ENCODE measurements at regions not wholly inside any gene's neighbourhood (a gene's known extent, or its start where the extent isn't known, plus 50 kb on each side); places are given as distances from the start of the nearest gene placed in this dataset.
"Not testable (repeated sequence)": the region's sequence is repeated elsewhere in the genome, so short reads cannot be mapped to it uniquely, and the experiment has no call there.

DNA sequence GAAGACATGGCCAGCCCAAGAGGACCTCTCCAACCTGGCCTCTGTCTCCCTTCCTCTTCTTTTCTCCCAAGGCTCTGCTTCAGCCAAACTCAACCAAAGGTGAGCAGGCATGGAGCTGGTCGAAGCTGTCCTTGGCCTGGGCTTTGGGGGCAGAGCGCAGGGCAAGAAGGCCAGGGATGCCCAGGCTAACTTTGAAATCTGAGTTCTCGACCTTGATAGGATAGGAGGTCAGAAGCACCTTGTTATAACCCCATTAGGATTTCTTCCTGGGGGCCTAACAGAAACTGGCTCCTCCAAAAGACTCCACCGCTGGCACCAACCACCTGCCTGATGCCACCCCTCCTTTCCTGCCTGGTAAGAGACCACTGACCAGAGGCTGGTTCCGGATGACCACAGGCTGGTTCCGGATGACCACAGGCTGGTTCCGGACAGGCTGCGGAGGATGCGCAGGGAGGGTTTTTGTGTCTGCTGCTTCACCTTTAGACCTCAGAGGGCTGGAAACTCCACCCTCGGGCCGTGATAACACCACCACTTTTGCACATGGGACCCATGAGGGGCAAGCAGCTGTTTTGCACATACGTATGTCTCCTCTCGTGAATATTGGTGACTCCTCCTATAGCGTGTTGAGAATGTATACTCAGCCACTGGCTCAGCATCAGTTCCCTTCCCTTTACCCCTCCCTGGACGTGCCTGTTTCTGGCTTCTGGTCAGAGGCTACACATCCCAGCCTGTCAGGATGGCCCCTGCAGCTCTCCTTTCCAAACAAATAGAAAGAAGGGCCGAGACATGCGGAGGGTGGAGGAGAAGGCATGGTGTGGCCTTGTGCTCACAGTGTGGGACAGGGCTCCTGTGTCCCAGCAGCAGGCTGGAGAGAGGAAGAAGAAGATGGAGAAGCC, 140.1 kb downstream of the DNAJB6 start:
- no peak for DNase-seq (ENCODE audit: low read depth)
- TF ChIP-seq, protein P1, sequence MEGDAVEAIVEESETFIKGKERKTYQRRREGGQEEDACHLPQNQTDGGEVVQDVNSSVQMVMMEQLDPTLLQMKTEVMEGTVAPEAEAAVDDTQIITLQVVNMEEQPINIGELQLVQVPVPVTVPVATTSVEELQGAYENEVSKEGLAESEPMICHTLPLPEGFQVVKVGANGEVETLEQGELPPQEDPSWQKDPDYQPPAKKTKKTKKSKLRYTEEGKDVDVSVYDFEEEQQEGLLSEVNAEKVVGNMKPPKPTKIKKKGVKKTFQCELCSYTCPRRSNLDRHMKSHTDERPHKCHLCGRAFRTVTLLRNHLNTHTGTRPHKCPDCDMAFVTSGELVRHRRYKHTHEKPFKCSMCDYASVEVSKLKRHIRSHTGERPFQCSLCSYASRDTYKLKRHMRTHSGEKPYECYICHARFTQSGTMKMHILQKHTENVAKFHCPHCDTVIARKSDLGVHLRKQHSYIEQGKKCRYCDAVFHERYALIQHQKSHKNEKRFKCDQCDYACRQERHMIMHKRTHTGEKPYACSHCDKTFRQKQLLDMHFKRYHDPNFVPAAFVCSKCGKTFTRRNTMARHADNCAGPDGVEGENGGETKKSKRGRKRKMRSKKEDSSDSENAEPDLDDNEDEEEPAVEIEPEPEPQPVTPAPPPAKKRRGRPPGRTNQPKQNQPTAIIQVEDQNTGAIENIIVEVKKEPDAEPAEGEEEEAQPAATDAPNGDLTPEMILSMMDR (IDR thresholded peaks at IDR 0.05; ENCODE audit: low read depth, low read length, missing control alignments) = no peak
- no peak overlapping the region for H3K4me3 ChIP-seq (ENCODE audit: low read depth, low read length)

DNA sequence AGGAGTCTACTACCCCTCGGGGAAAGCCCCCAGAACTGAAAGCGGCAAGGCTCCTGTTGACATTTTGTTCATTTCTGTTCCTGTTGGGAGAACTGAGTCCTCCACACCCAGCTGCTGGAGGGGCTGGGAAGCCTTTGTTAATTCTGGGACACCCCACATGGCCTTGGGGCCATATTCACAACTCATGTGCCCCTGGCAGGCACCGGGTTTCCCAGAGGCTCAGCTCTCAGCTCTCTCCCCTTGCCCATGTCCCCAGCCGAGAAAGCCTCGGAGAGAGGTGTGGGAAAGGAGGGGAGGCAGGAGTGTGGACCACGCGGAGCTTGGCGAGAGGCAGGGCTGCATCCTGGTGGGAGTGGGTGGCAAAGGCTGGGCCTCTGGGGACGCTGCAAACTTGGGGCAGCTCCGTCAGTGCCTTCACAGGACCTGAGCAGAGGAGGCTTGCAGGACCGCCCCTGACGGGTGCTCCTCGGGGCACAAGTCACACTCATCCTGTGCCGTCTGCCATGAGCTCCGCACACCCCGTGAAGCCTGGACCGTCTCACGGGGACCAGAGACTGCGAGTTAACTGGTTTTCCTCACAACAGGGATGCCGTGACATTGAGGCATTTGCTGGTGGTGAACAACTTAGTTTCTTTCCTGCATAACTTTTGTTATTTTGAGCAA, 140.9 kb downstream of the DNAJB6 start:
- TF ChIP-seq, protein P1 (IDR thresholded peaks at IDR 0.05; ENCODE audit: low read depth, low read length, missing control alignments) = no peak
- H3K4me3 ChIP-seq (ENCODE audit: low read depth, low read length) = no peak overlapping the region
- DNase-seq (ENCODE audit: low read depth) = no peak

DNA sequence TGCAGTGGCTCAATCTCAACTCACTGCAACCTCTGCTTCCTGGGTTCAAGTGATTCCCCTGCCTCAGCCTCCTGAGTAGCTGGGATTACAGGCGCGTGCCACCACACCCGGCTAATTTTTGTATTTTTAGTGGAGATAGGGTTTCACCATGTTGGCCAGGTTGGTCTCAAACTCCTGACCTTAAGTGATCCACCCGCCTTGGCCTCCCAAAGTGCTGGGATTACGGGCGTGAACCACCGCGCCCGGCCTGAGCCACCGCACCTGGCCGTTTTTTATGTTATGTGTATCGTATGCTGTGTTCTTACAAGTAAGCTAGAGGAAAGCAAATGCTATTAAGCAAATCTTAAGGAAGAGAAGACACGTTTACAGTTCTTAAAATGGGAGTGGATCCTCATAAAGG, 141.8 kb downstream of the DNAJB6 start:
- not testable (repeated sequence) for H3K4me3 ChIP-seq (ENCODE audit: low read depth, low read length); DNase-seq (ENCODE audit: low read depth)

DNA sequence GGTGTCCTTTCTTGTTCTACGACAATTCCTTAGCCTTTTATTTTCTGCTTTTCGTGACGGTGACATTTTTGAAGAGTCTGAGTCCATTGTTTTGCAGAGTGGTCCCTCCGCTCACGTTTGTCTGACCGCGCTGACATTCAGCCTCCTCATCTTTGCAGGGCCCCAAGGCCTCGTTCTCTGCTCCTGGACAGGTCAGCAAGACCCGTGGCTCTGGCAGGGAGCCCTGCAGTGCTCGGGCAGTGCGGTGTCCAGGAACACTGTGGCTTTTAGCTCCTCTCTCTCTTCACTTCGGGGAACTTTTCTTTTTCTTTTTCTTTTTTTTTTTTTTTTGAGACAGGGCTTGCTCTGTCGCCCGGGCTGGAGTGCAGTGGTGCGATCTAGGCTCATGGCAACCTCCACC, 142.5 kb downstream of the DNAJB6 start:
- no peak overlapping the region for H3K4me3 ChIP-seq (ENCODE audit: low read depth, low read length)
- TF ChIP-seq, protein P1 (IDR thresholded peaks at IDR 0.05; ENCODE audit: low read depth, low read length, missing control alignments) = no peak
- no peak for DNase-seq (ENCODE audit: low read depth)

DNA sequence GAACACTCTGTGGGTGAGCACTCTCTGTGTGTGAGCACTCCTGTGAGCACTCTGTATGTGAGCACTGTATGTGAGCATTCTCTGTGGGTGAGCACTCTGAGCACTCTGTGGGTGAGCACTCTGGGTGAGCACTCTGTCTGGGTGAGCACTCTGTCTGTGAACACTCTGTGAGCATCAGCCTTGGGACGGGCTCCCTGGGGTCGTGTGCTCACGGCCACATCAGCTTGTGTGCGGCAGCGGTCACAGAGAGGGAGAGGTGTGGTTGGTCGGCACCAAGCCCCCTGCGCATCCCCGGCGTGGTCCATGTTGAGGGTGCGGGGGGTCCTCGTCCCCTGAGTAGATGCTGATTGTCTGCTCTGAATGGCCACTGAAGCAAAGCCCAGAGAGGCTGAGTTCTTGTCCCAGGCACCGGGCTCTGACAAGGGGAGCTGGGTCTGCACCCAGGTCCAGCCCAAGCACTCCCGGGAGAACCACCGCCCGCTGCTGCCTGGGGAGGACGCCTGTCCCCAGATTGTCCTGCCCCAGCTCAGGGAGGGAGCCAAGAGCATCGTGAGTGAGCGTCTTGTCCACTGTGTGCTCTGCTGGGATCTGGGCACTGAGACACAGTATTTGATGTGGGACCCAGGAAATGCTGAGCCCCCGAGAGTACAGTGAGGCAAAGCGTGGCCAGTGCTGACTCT, 143.7 kb downstream of the DNAJB6 start:
- DNase-seq (ENCODE audit: low read depth) = no peak
- TF ChIP-seq, protein P1 (IDR thresholded peaks at IDR 0.05; ENCODE audit: low read depth, low read length, missing control alignments) = no peak

DNA sequence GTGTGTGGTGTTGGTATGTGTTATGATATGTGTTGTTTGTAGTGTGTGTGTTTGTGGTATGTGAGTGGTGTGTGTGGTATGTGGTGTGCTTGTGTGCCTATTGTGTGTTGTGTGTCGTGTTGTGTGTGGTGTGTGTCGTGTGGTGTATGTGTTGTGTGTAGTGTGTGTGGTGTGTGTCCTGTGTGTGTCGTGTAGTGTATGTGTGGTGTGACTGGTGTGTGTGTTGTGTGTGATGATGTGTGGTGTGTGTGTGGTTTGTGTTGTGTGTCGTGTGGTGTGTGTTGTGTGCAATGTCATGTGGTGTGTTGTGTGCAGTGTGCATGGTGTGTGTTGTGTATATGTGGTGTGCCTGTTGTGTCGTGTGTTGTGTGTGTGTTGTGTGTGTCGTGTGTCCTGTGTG, 144.6 kb downstream of the DNAJB6 start:
- TF ChIP-seq, protein P1 (IDR thresholded peaks at IDR 0.05; ENCODE audit: low read depth, low read length, missing control alignments) = no peak
- DNase-seq (ENCODE audit: low read depth) = no peak
- no peak overlapping the region for H3K4me3 ChIP-seq (ENCODE audit: low read depth, low read length)

More for the DNA sequence above, 143.7 kb downstream of the DNAJB6 start:
- no peak overlapping the region for H3K4me3 ChIP-seq (ENCODE audit: low read depth, low read length)

DNA sequence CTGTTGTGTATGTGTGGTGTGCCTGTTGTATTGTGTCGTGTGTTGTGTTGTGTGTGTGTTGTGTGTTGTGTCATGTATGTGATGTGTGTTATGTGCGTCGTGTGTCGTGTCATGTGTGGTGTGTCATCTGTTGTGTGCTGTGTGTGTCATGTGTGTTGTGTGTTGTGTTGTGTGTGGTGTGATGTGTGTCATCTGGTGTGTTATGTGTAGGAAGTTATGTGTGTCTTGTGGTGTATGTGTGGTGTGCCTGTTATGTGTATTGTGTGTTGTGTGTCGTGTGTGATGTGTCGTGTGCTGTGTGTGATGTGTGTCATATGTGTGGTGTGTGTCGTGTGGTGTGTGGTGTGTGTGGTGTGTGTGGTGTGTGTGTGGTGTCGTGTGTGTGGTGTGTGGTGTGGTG, 145.2 kb downstream of the DNAJB6 start:
- no peak overlapping the region for H3K4me3 ChIP-seq (ENCODE audit: low read depth, low read length)
- DNase-seq (ENCODE audit: low read depth) = no peak
- TF ChIP-seq, protein P1 (IDR thresholded peaks at IDR 0.05; ENCODE audit: low read depth, low read length, missing control alignments) = no peak

Measured in GM12864 (cell line).